ENCODE measurements at regions not wholly inside any gene's neighbourhood (a gene's known extent, or its start where the extent isn't known, plus 50 kb on each side); places are given as distances from the start of the nearest gene placed in this dataset.

DNA sequence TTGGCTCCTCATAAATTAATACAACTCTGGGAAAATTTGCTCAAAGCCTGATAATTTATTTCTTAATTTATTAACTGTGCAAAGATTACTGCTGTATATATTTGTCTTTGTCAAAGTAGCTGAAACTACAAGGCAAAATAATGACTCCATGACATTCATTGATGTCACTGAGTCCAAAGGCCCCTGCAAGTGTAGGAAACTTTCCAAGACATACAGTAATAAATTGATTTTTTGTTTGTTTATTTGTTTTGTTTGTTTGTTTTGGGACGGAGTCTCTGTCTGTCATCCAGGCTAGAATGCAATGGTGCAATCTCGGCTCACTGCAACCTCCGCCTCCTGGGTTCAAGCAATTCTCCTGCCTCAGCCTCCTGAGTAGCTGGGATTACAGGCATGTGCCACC, 96.8 kb upstream of the LPP start:
- TF ChIP-seq POLR2A (IDR thresholded peaks at IDR 0.05; ENCODE audit: low read depth, low read length) (no peak), SMC3 (IDR thresholded peaks at IDR 0.05; ENCODE audit: low read depth, low read length) (no peak), NFE2L2 (IDR thresholded peaks at IDR 0.05; ENCODE audit: low read depth, low read length) (no peak), MAFK (IDR thresholded peaks at IDR 0.05; ENCODE audit: low read depth, low read length) (no peak), RFX5 (IDR thresholded peaks at IDR 0.05; ENCODE audit: low read depth, low read length) (no peak), USF2 (IDR thresholded peaks at IDR 0.05; ENCODE audit: low read depth, low read length) (no peak), RAD21 (IDR thresholded peaks at IDR 0.05; ENCODE audit: low read length) (no peak), MXI1 (IDR thresholded peaks at IDR 0.05; ENCODE audit: borderline replicate concordance, low read depth, low read length) (no peak), BHLHE40 (IDR thresholded peaks at IDR 0.05; ENCODE audit: low read depth, low read length) (no peak)
- TF ChIP-seq, protein P1, sequence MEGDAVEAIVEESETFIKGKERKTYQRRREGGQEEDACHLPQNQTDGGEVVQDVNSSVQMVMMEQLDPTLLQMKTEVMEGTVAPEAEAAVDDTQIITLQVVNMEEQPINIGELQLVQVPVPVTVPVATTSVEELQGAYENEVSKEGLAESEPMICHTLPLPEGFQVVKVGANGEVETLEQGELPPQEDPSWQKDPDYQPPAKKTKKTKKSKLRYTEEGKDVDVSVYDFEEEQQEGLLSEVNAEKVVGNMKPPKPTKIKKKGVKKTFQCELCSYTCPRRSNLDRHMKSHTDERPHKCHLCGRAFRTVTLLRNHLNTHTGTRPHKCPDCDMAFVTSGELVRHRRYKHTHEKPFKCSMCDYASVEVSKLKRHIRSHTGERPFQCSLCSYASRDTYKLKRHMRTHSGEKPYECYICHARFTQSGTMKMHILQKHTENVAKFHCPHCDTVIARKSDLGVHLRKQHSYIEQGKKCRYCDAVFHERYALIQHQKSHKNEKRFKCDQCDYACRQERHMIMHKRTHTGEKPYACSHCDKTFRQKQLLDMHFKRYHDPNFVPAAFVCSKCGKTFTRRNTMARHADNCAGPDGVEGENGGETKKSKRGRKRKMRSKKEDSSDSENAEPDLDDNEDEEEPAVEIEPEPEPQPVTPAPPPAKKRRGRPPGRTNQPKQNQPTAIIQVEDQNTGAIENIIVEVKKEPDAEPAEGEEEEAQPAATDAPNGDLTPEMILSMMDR (conservative IDR thresholded peaks at IDR 0.05; ENCODE audit: low read depth, low read length), result no peak
- TF ChIP-seq, protein P2, sequence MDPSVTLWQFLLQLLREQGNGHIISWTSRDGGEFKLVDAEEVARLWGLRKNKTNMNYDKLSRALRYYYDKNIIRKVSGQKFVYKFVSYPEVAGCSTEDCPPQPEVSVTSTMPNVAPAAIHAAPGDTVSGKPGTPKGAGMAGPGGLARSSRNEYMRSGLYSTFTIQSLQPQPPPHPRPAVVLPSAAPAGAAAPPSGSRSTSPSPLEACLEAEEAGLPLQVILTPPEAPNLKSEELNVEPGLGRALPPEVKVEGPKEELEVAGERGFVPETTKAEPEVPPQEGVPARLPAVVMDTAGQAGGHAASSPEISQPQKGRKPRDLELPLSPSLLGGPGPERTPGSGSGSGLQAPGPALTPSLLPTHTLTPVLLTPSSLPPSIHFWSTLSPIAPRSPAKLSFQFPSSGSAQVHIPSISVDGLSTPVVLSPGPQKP (IDR thresholded peaks at IDR 0.05; ENCODE audit: borderline replicate concordance, low read depth, low read length), result no peak

Measured in IMR-90 (cell line).